Astrocyte (in vitro differentiated cells and primary cell): ENCODE measurements at regions not wholly inside any gene's neighbourhood (a gene's known extent, or its start where the extent isn't known, plus 50 kb on each side); places are given as distances from the start of the nearest gene placed in this dataset.

Experiments
- EZH2 ChIP-seq: IDR thresholded peaks from 2 replicates; pipeline ENCODE4 v1.6.1; 2012; ENCODE audit warnings: mild to moderate bottlenecking, low read length, inconsistent platforms; ENCODE audit not compliant: insufficient read depth
- TF ChIP-seq, protein P1 (sequence below): IDR thresholded peaks from 2 replicates; pipeline ENCODE4 v1.5.1; 2011; ENCODE audit warnings: low read depth, mild to moderate bottlenecking, inconsistent platforms, low read length, moderate library complexity; ENCODE audit not compliant: insufficient read depth

DNA sequence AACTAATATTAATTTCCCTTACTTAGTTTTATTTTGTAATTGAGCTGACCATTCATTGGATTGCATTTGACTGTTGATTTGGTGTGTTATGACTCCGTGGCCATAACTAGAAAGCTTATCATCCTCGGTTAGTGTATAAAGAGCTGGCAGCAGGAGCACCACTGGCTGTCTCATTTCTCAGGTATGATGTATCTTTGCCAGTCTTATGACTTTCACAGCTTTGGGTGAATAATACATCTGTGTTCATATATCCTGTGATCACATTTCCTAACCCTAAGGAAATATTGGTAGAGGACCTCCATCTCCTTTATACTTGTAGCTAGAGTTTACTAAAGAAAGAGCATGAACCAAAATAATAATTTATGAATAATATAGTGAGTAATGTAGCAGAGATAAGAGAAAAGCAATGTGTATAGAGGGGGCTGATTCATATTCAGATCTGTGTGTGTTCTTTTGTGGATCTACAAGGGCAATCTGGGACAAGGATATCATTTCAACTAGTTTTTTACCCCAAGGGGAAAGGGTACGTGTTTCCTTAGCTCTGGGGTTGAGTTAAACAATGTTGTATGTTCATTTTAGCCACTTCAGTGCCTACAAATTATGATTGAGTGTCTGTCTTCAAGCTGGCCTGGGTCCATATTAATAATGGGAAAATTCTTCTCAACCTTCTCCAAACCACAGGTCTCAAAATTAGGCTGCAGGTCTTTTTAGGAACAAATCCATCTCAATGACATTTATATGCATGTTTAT lies 901.7 kb downstream of the NTRK3 start:
- TF ChIP-seq, protein P1, sequence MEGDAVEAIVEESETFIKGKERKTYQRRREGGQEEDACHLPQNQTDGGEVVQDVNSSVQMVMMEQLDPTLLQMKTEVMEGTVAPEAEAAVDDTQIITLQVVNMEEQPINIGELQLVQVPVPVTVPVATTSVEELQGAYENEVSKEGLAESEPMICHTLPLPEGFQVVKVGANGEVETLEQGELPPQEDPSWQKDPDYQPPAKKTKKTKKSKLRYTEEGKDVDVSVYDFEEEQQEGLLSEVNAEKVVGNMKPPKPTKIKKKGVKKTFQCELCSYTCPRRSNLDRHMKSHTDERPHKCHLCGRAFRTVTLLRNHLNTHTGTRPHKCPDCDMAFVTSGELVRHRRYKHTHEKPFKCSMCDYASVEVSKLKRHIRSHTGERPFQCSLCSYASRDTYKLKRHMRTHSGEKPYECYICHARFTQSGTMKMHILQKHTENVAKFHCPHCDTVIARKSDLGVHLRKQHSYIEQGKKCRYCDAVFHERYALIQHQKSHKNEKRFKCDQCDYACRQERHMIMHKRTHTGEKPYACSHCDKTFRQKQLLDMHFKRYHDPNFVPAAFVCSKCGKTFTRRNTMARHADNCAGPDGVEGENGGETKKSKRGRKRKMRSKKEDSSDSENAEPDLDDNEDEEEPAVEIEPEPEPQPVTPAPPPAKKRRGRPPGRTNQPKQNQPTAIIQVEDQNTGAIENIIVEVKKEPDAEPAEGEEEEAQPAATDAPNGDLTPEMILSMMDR: no peak
- no peak for TF ChIP-seq EZH2
